ENCODE measurements at regions not wholly inside any gene's neighbourhood (a gene's known extent, or its start where the extent isn't known, plus 50 kb on each side); places are given as distances from the start of the nearest gene placed in this dataset.

DNA sequence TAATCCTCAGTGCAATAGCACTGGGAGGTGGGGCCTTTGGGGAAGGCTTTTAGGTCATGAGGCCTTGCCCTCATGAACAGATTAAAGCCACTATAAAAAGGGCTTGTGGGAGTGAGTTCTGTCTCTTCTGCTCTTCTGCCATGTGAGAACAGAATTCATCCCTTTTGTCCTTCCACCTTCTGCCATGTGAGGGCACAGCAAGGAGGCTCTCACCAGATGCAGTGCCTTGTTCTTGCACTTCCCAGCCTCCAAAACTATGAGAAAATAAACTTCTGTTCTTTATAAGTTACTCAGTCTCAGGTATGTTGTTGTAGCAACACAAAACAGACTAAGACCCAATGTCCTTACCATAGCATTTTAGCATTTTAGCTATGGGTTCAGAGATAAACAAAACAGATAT, 81.7 kb upstream of the CPLX2 start:
- Histone ChIP-seq H3K9me3 (ENCODE audit: control insufficient read depth, low read length) (no peaks in the 10 kb centered on the region), H3K4me1 (ENCODE audit: control insufficient read depth, insufficient read depth, low read length) (no peaks in the 10 kb centered on the region), H3K36me3 (ENCODE audit: control insufficient read depth, insufficient read depth, low read length) (no peaks in the 10 kb centered on the region), H3K27ac (ENCODE audit: insufficient read depth, low read depth, low read length, poor library complexity, severe bottlenecking) (no peak overlapping the region), H3K4me3 (ENCODE audit: insufficient read depth, low read depth, low read length) (no peak overlapping the region), H3K27me3 (ENCODE audit: control insufficient read depth, insufficient read depth, low read length, poor library complexity, severe bottlenecking) (peaks cover 8% of the 10 kb centered on the region)

DNA sequence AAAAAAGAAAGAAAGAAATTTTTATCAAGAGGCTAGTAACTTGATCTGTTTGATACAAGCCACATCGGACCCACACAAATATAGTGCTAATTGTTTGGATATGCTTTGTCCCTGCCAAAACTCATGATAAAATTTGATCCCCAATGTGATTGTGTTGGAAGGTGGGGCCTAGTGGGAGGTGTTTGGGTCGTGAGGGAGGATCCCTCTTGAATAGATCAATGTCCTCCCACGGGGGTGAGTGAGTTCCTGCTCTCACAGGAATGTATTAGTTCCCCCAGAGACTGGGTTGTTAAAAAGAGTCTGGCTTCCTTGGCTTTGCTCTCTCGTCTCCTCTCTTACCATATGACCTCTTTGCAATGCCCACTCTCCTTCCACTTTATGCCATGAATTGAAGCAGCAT, 80.6 kb upstream of the CPLX2 start:
- H3K4me3 ChIP-seq (ENCODE audit: insufficient read depth, low read depth, low read length), result no peak overlapping the region
- H3K27ac ChIP-seq (ENCODE audit: insufficient read depth, low read depth, low read length, poor library complexity, severe bottlenecking), result no peak overlapping the region
- WGBS, 2 experiments, result 71 to 75% methylated on average over 4 of the region's 4 CpGs
- H3K4me1 ChIP-seq (ENCODE audit: control insufficient read depth, insufficient read depth, low read length), result no peaks in the 10 kb centered on the region
- H3K9me3 ChIP-seq (ENCODE audit: control insufficient read depth, low read length), result no peaks in the 10 kb centered on the region
- H3K36me3 ChIP-seq (ENCODE audit: control insufficient read depth, insufficient read depth, low read length), result no peaks in the 10 kb centered on the region
- H3K27me3 ChIP-seq (ENCODE audit: control insufficient read depth, insufficient read depth, low read length, poor library complexity, severe bottlenecking), result peaks cover 14% of the 10 kb centered on the region

DNA sequence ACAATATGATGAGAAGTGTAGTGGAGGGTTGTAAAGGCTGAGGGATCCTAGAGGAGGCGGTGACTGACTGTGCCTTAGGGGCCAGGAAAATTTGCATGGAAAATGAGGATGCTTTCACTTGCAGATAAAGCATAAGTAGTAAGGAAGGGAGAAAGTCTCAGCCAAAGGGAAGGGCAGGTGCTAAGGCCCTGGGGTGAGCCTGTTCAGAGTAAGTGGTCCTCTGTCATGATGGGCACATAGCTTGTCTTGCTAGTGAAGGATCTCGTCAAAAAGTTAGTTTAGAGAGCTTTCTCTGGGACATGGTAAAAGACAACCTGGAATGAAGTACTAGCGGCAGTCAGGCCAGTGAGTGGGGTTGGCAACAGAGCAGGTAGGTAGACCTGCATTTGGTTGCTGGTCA, 75.4 kb upstream of the CPLX2 start:
- Histone ChIP-seq H3K27me3 (ENCODE audit: control insufficient read depth, insufficient read depth, low read length, poor library complexity, severe bottlenecking) (peaks cover 43% of the 10 kb centered on the region), H3K27ac (ENCODE audit: insufficient read depth, low read depth, low read length, poor library complexity, severe bottlenecking) (no peak overlapping the region), H3K36me3 (ENCODE audit: control insufficient read depth, insufficient read depth, low read length) (no peaks in the 10 kb centered on the region), H3K4me3 (ENCODE audit: insufficient read depth, low read depth, low read length) (no peak overlapping the region), H3K4me1 (ENCODE audit: control insufficient read depth, insufficient read depth, low read length) (peaks cover 10% of the 10 kb centered on the region), H3K9me3 (ENCODE audit: control insufficient read depth, low read length) (no peaks in the 10 kb centered on the region)
- 63 to 66% methylated on average over 3 of the region's 3 CpGs for WGBS, 2 experiments

DNA sequence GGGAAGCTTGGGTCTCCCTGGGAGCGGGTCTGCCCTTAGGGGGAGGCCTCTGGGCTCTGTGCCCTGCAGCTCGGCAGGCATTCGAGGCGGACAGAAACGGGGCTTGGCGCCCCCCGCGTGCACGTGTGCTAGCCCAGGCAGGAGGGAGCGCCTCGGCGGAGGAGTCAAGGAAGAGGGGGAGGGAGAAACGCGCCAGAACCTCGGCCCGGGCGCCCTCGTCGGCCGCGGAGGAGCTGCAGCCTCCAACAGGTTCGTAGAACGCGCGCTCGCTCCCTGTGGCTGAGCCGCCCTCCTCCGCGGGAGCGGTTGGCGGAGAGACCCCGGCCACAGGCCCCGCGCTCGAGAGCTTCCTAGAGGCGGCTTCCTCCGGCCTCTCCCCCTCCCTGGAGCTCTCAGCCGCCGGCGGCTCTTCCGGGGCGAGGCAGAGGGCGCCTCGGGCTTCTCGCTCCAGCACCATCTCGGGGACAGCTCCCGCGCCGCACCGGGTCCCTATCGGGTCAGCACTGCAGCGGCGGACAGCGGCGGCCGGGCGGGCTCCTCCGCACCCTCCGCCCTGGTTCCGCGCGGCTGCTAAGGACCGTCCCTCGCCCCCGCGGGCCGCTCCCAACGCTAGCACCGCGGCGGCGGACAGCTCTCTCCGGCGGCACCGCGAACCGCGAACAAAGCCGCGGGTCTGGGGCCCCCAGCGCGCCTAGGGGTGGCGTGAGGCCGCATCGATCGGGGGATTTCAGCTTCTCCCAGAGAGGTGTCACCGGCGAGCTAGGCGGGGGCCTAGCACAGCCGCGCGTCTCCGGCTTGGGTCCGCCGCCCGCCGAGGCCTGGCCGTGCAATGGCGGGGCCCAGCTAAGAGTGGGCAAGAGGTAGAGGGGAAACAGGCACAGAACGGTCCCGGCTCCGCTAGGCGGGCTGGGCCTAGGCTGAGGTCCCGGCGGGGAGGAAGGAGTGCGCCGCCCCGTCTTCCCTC, 74.6 kb upstream of the CPLX2 start:
- peaks cover 10% of the 10 kb centered on the region for H3K4me1 ChIP-seq (ENCODE audit: control insufficient read depth, insufficient read depth, low read length)
- 0% methylated on average over 108 of the region's 108 CpGs for WGBS, 2 experiments
- peaks cover 43% of the 10 kb centered on the region for H3K27me3 ChIP-seq (ENCODE audit: control insufficient read depth, insufficient read depth, low read length, poor library complexity, severe bottlenecking)
- H3K36me3 ChIP-seq (ENCODE audit: control insufficient read depth, insufficient read depth, low read length), result no peaks in the 10 kb centered on the region
- H3K4me3 ChIP-seq (ENCODE audit: insufficient read depth, low read depth, low read length), result peak overlapping the region; percentile 39
- no peaks in the 10 kb centered on the region for H3K9me3 ChIP-seq (ENCODE audit: control insufficient read depth, low read length)
- H3K27ac ChIP-seq (ENCODE audit: insufficient read depth, low read depth, low read length, poor library complexity, severe bottlenecking), result no peak overlapping the region

DNA sequence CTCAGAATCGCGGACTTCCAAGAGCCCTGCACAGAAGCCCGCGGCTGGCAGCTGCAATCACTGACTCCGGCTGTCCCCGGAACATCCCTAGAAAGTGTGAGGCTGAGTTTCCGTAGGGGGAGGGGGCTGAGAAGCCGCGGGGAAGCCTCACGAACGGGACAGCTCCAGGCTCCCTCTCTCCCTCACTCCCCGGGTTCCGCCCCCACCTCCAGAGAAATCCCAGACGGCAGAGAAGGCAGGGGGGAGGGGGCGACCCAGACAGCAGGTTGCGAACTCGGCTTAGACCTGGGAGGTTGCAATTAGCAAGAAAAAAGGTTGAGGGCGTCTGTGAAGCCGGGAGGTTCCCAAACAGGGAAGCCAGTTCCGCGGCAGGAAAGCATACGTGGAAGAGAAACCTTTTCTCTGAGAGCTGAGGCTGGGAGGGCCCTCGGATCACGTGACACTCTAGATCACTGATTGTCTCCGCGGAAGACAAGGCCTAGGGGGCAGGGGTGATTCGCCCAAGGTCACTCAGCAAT, 73.8 kb upstream of the CPLX2 start:
- no peaks in the 10 kb centered on the region for H3K9me3 ChIP-seq (ENCODE audit: control insufficient read depth, low read length)
- peak overlapping the region; percentile 39 for H3K4me3 ChIP-seq (ENCODE audit: insufficient read depth, low read depth, low read length)
- H3K4me1 ChIP-seq (ENCODE audit: control insufficient read depth, insufficient read depth, low read length), result peaks cover 10% of the 10 kb centered on the region
- 1% methylated on average over 27 of the region's 27 CpGs for WGBS, 2 experiments
- H3K27me3 ChIP-seq (ENCODE audit: control insufficient read depth, insufficient read depth, low read length, poor library complexity, severe bottlenecking), result peaks cover 43% of the 10 kb centered on the region
- H3K27ac ChIP-seq (ENCODE audit: insufficient read depth, low read depth, low read length, poor library complexity, severe bottlenecking), result no peak overlapping the region
- no peaks in the 10 kb centered on the region for H3K36me3 ChIP-seq (ENCODE audit: control insufficient read depth, insufficient read depth, low read length)

DNA sequence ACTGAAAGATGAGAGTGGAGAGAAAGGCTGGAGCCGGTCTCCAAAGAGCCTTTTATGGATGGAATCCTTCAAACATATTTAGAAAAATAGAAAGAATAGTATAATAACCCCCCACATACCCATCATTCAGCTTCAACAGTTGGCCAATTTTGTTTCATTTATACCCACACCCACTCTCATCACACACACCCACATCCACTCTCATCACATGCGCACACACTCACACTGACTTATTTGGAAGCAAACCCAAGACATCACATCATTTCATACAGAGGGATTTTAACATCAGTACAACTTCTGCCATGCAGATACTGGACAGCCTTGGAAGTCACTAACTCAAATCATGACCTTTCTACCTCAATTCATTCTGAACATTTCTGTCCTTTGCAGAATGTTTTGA, 72.8 kb upstream of the CPLX2 start:
- peaks cover 10% of the 10 kb centered on the region for H3K4me1 ChIP-seq (ENCODE audit: control insufficient read depth, insufficient read depth, low read length)
- H3K4me3 ChIP-seq (ENCODE audit: insufficient read depth, low read depth, low read length), result no peak overlapping the region
- no peak overlapping the region for H3K27ac ChIP-seq (ENCODE audit: insufficient read depth, low read depth, low read length, poor library complexity, severe bottlenecking)
- WGBS, 2 experiments, result 91 to 96% methylated on average over 1 of the region's 2 CpGs
- no peaks in the 10 kb centered on the region for H3K36me3 ChIP-seq (ENCODE audit: control insufficient read depth, insufficient read depth, low read length)
- H3K9me3 ChIP-seq (ENCODE audit: control insufficient read depth, low read length), result no peaks in the 10 kb centered on the region
- H3K27me3 ChIP-seq (ENCODE audit: control insufficient read depth, insufficient read depth, low read length, poor library complexity, severe bottlenecking), result peaks cover 42% of the 10 kb centered on the region

DNA sequence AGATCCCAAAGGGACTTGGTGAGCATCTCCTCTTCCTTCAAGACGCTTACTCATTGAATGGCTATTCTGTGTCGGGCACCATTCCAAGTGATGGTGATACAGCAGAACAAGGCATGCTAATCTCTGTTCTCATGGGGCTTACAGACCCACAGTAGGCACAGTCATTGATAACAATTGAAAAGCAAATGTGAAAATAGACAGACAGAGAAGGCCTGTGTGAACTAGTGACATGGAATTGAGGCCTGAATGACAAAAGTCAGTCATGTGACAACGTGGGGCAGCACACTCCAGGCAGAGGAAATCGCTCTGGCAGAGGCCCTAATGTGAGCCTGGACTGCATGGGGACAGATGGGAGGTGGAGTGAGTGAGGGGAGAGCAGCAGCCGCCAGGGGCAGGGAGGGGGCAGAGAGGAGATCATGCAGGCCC, 70.7 kb upstream of the CPLX2 start:
- no peak overlapping the region for H3K4me3 ChIP-seq (ENCODE audit: insufficient read depth, low read depth, low read length)
- peaks cover 30% of the 10 kb centered on the region for H3K27me3 ChIP-seq (ENCODE audit: control insufficient read depth, insufficient read depth, low read length, poor library complexity, severe bottlenecking)
- no peaks in the 10 kb centered on the region for H3K9me3 ChIP-seq (ENCODE audit: control insufficient read depth, low read length)
- 57 to 58% methylated on average over 5 of the region's 5 CpGs for WGBS, 2 experiments
- no peak overlapping the region for H3K27ac ChIP-seq (ENCODE audit: insufficient read depth, low read depth, low read length, poor library complexity, severe bottlenecking)
- peaks cover 10% of the 10 kb centered on the region for H3K4me1 ChIP-seq (ENCODE audit: control insufficient read depth, insufficient read depth, low read length)
- H3K36me3 ChIP-seq (ENCODE audit: control insufficient read depth, insufficient read depth, low read length), result no peaks in the 10 kb centered on the region

DNA sequence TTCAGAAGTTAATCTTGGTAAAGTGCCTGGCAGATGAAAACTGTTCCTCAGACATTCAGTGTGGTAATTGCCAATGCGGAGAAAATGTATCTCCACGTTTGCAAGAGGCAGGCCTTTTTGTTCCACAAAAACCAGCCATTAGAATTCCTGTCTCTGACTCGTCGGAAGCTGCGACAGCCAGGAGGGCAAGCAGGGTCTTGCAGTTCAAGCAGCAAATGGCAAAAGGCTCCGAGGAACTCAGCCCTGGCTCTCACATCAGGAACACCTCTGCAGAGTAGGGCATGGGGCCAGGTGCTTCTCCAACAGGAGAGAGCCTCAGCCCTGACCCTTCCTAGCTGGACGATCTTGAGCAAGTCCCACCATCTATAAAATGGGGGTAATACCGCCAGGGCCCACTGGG, 69.0 kb upstream of the CPLX2 start:
- H3K9me3 ChIP-seq (ENCODE audit: control insufficient read depth, low read length), result no peaks in the 10 kb centered on the region
- no peak overlapping the region for H3K27ac ChIP-seq (ENCODE audit: insufficient read depth, low read depth, low read length, poor library complexity, severe bottlenecking)
- WGBS, 2 experiments, result 86 to 88% methylated on average over 8 of the region's 8 CpGs
- H3K36me3 ChIP-seq (ENCODE audit: control insufficient read depth, insufficient read depth, low read length), result no peaks in the 10 kb centered on the region
- peaks cover 16% of the 10 kb centered on the region for H3K27me3 ChIP-seq (ENCODE audit: control insufficient read depth, insufficient read depth, low read length, poor library complexity, severe bottlenecking)
- H3K4me3 ChIP-seq (ENCODE audit: insufficient read depth, low read depth, low read length), result no peak overlapping the region
- peaks cover 3% of the 10 kb centered on the region for H3K4me1 ChIP-seq (ENCODE audit: control insufficient read depth, insufficient read depth, low read length)

DNA sequence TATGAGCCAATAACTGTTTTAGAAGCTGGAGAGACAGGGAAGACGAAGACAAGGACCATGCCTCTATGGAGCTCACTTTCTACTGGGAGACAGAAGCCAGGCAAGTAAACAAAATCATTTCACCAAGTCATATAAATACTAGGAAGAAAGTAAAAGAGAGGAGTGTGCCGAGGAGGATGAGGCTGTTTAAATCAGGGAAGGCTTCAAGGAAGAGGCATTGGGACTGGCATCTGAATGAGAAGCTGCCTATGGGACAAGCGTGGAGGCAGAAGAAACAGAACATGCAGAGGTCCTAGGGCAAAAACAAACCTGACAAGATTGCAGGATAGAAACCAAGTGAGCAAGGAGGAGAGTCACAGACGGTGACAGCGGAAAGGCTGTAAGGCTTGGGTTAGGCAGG, 68.1 kb upstream of the CPLX2 start:
- Histone ChIP-seq H3K27me3 (ENCODE audit: control insufficient read depth, insufficient read depth, low read length, poor library complexity, severe bottlenecking) (peaks cover 10% of the 10 kb centered on the region), H3K4me1 (ENCODE audit: control insufficient read depth, insufficient read depth, low read length) (no peaks in the 10 kb centered on the region), H3K36me3 (ENCODE audit: control insufficient read depth, insufficient read depth, low read length) (no peaks in the 10 kb centered on the region), H3K27ac (ENCODE audit: insufficient read depth, low read depth, low read length, poor library complexity, severe bottlenecking) (no peak overlapping the region), H3K4me3 (ENCODE audit: insufficient read depth, low read depth, low read length) (no peak overlapping the region), H3K9me3 (ENCODE audit: control insufficient read depth, low read length) (no peaks in the 10 kb centered on the region)
- WGBS, 2 experiments, result 94% methylated on average over 5 of the region's 5 CpGs

DNA sequence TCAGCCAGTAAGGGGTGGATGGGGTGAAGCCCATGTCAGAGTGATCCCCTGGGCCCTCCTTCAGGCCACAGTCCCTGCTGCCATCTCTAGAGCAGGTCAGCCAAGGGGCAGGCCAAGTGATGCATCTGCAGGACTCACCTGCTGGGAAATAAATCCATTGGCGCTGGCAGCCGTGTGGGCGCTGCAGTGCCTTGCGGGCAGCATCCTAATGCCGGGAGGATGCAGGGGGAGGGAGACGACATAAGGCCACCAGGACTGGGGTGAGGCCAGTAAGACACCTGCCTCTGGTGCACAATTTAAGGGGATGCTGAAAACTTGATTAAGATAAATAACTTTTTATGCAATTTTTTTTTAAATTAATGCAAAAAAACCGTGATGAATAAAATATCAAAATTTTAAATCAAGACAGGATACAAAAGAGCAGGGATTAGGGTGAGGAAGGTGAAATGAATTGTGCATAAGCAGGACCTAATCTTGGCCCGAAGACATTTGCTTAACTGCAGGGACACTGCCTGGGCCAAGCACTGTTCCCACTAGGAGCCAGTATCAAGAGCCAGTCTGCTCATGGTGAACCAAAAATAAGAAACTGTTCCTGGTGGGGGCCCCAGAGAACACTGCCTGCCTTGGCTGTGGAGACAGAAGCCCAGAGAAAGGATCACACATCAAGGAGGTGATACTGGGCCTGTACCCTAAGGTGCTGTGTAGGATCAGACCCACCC, 67.5 kb upstream of the CPLX2 start:
- Histone ChIP-seq H3K27ac (ENCODE audit: insufficient read depth, low read depth, low read length, poor library complexity, severe bottlenecking) (no peak overlapping the region), H3K4me3 (ENCODE audit: insufficient read depth, low read depth, low read length) (no peak overlapping the region), H3K9me3 (ENCODE audit: control insufficient read depth, low read length) (no peaks in the 10 kb centered on the region), H3K4me1 (ENCODE audit: control insufficient read depth, insufficient read depth, low read length) (no peaks in the 10 kb centered on the region), H3K27me3 (ENCODE audit: control insufficient read depth, insufficient read depth, low read length, poor library complexity, severe bottlenecking) (peaks cover 4% of the 10 kb centered on the region), H3K36me3 (ENCODE audit: control insufficient read depth, insufficient read depth, low read length) (no peaks in the 10 kb centered on the region)
- WGBS, 2 experiments, result 90 to 92% methylated on average over 8 of the region's 8 CpGs

All from ectodermal cell (in vitro differentiated cells).